ENCODE measurements at regions not wholly inside any gene's neighbourhood (a gene's known extent, or its start where the extent isn't known, plus 50 kb on each side); places are given as distances from the start of the nearest gene placed in this dataset.
A peak's percentile ranks its signal among the peaks of the same experiment; 100 is the strongest.
"Not testable (repeated sequence)": the region's sequence is repeated elsewhere in the genome, so short reads cannot be mapped to it uniquely, and the experiment has no call there.

GRCh38 chr15:56811586-56811985 is 78.3 kb upstream of the ZNF280D start:
- no peak for DNase-seq (ENCODE audit: low read depth in 2 of 2)

GRCh38 chr15:56808160-56808559 is 74.9 kb upstream of the ZNF280D start:
- DNase-seq (ENCODE audit: low read depth in 2 of 2), result no peak

GRCh38 chr15:56806148-56806536 is 72.8 kb upstream of the ZNF280D start:
- no peak for DNase-seq (ENCODE audit: low read depth in 2 of 2)

GRCh38 chr15:56805466-56806147 is 72.3 kb upstream of the ZNF280D start:
- DNase-seq (ENCODE audit: low read depth in 2 of 2), result peak; percentile 76 to 77

GRCh38 chr15:56804938-56805337 is 71.6 kb upstream of the ZNF280D start:
- peak; percentile 29 to 36 for DNase-seq (ENCODE audit: low read depth in 2 of 2)

- no peak for DNase-seq (ENCODE audit: low read depth in 2 of 2)
Measured at GRCh38 chr15:56804279-56804678, 71.0 kb upstream of the ZNF280D start.

GRCh38 chr15:56802161-56802560 is 68.9 kb upstream of the ZNF280D start:
- DNase-seq (ENCODE audit: low read depth in 2 of 2), result no peak

- DNase-seq (ENCODE audit: low read depth in 2 of 2), result no peak
Measured at GRCh38 chr15:56798639-56799038, 65.3 kb upstream of the ZNF280D start.

GRCh38 chr15:56797720-56798275 is 64.5 kb upstream of the ZNF280D start:
- DNase-seq (ENCODE audit: low read depth in 2 of 2), result no peak

- no peak for DNase-seq (ENCODE audit: low read depth in 2 of 2)
Measured at GRCh38 chr15:56795502-56795901, 62.2 kb upstream of the ZNF280D start.

GRCh38 chr15:56794553-56795329 is 61.4 kb upstream of the ZNF280D start:
- DNase-seq (ENCODE audit: low read depth in 2 of 2), result peak; percentile 52 to 54

- DNase-seq (ENCODE audit: low read depth in 2 of 2), result peak; percentile 65 to 72
Measured at GRCh38 chr15:56794165-56794552, 60.9 kb upstream of the ZNF280D start.

- no peak for DNase-seq (ENCODE audit: low read depth in 2 of 2)
Measured at GRCh38 chr15:56792211-56792610, 58.9 kb upstream of the ZNF280D start.

- DNase-seq (ENCODE audit: low read depth in 2 of 2), result not testable (repeated sequence)
Measured at GRCh38 chr15:56791521-56791920, 58.2 kb upstream of the ZNF280D start.

GRCh38 chr15:56788359-56788758 is 55.0 kb upstream of the ZNF280D start:
- DNase-seq (ENCODE audit: low read depth in 2 of 2), result no peak

GRCh38 chr15:56786966-56787365 is 53.7 kb upstream of the ZNF280D start:
- no peak for DNase-seq (ENCODE audit: low read depth in 2 of 2)

GRCh38 chr15:56783857-56784661 is 50.8 kb upstream of the ZNF280D start:
- no peak for DNase-seq (ENCODE audit: low read depth in 2 of 2)

GRCh38 chr15:56783156-56783856 is 50.0 kb upstream of the ZNF280D start:
- no peak for DNase-seq (ENCODE audit: low read depth in 2 of 2)

All from fibroblast of skin of left quadriceps (primary cell).